ENCODE measurements at regions not wholly inside any gene's neighbourhood (a gene's known extent, or its start where the extent isn't known, plus 50 kb on each side); places are given as distances from the start of the nearest gene placed in this dataset.

- DNase-seq = no peak
Observed at GRCh38 chr13:58051807-58052375, 420.3 kb downstream of the PCDH17 start.

GRCh38 chr13:58056426-58056825 is 424.9 kb downstream of the PCDH17 start:
- no peak for DNase-seq

- no peak for DNase-seq
Observed at GRCh38 chr13:58059624-58060023, 428.1 kb downstream of the PCDH17 start.

GRCh38 chr13:58080806-58081205 is 449.3 kb downstream of the PCDH17 start:
- DNase-seq = peak; percentile 17

GRCh38 chr13:58081301-58081820 is 449.8 kb downstream of the PCDH17 start:
- no peak for DNase-seq

GRCh38 chr13:58083064-58083463 is 451.5 kb downstream of the PCDH17 start:
- no peak for DNase-seq

- DNase-seq = no peak
Observed at GRCh38 chr13:58085274-58085673, 453.7 kb downstream of the PCDH17 start.

GRCh38 chr13:58085819-58086218 is 454.3 kb downstream of the PCDH17 start:
- DNase-seq = peak; percentile 16

- no peak for DNase-seq
Observed at GRCh38 chr13:58087566-58087965, 456.0 kb downstream of the PCDH17 start.

GRCh38 chr13:58093394-58093793 is 461.9 kb downstream of the PCDH17 start:
- DNase-seq = no peak

GRCh38 chr13:58097831-58098230 is 466.3 kb downstream of the PCDH17 start:
- peak; percentile 23 for DNase-seq

GRCh38 chr13:58119351-58119750 is 487.8 kb downstream of the PCDH17 start:
- no peak for DNase-seq

- DNase-seq = no peak
Observed at GRCh38 chr13:58119804-58120203, 488.3 kb downstream of the PCDH17 start.

GRCh38 chr13:58126496-58126895 is 495.0 kb downstream of the PCDH17 start:
- DNase-seq = no peak

- DNase-seq = no peak
Observed at GRCh38 chr13:58134012-58134411, 502.5 kb downstream of the PCDH17 start.

- DNase-seq = no peak
Observed at GRCh38 chr13:58134525-58134924, 503.0 kb downstream of the PCDH17 start.

- DNase-seq = no peak
Observed at GRCh38 chr13:58142952-58143351, 511.4 kb downstream of the PCDH17 start.

GRCh38 chr13:58144616-58145015 is 513.1 kb downstream of the PCDH17 start:
- DNase-seq = no peak

GRCh38 chr13:58151452-58151851 is 519.9 kb downstream of the PCDH17 start:
- no peak for DNase-seq

- DNase-seq = no peak
Observed at GRCh38 chr13:58160980-58161379, 529.4 kb downstream of the PCDH17 start.

GRCh38 chr13:58165617-58166016 is 534.1 kb downstream of the PCDH17 start:
- DNase-seq = no peak

GRCh38 chr13:58181111-58181510 is 549.6 kb downstream of the PCDH17 start:
- no peak for DNase-seq

- DNase-seq = no peak
Observed at GRCh38 chr13:58187881-58188280, 556.3 kb downstream of the PCDH17 start.

- no peak for DNase-seq
Observed at GRCh38 chr13:58190577-58190976, 559.0 kb downstream of the PCDH17 start.

GRCh38 chr13:58191754-58192153 is 560.2 kb downstream of the PCDH17 start:
- DNase-seq = no peak
